ENCODE measurements at regions not wholly inside any gene's neighbourhood (a gene's known extent, or its start where the extent isn't known, plus 50 kb on each side); places are given as distances from the start of the nearest gene placed in this dataset.
"Not testable (repeated sequence)": the region's sequence is repeated elsewhere in the genome, so short reads cannot be mapped to it uniquely, and the experiment has no call there.

DNA sequence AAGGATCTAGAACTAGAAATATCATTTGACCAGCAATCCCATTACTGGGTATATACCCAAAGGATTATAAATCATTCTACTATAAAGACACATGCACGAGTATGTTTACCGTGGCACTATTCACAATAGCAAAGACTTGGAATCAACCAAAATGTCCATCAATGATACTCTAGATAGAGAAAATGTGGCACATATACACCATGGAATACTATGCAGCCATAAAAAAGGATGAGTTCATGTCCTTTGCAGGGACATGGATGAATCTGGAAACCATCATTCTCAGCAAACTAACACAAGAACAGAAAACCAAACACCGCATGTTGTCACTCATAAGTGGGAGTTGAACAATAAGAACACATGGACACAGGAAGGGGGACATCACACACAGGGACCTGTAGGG lies 167.5 kb upstream of the PLN start:
- not testable (repeated sequence) for TF ChIP-seq POLR2A (conservative IDR thresholded peaks at IDR 0.05); E4F1 (CRISPR knock-in tag; IDR thresholded peaks at IDR 0.05; ENCODE audit: borderline replicate concordance)

Measured in K562 (cell line).